Thyroid gland (tissue), 4 donors: ENCODE measurements at regions not wholly inside any gene's neighbourhood (a gene's known extent, or its start where the extent isn't known, plus 50 kb on each side); places are given as distances from the start of the nearest gene placed in this dataset.

Experiments used
- DNase-seq, 2 donors: peaks; one replicate each; pipeline ENCODE4 v3.0.0-alpha.2; 2019
- H3K27ac ChIP-seq, 3 donors: fragments of 200-600 bp; sonication (generic); 1 replicate in 2 of 3; 2 replicates in 1 of 3; pipeline ENCODE4 v1.5.1; 2016 to 2019; ENCODE audit warnings: mild to moderate bottlenecking in 1 of 3, moderate library complexity in 1 of 3
- H3K27me3 ChIP-seq: fragments of 200-600 bp; sonication (generic); one replicate; pipeline ENCODE4 v1.5.1; 2019
- H3K36me3 ChIP-seq, 2 donors: fragments of 200-600 bp; sonication (generic); one replicate each; pipeline ENCODE4 v1.5.1; 2016 to 2019
- H3K4me1 ChIP-seq, 2 donors: fragments of 200-600 bp; sonication (generic); one replicate each; pipeline ENCODE4 v1.5.1; 2017 to 2019
- H3K4me3 ChIP-seq, 3 donors: fragments of 200-600 bp; sonication (generic); replicated peaks in 1 of 3; 1 replicate in 2 of 3; 2 replicates in 1 of 3; pipeline ENCODE4 v1.5.1; 2016; ENCODE audit warnings: mild to moderate bottlenecking in 1 of 3
- H3K9me3 ChIP-seq: fragments of 200-600 bp; sonication (generic); one replicate; pipeline ENCODE4 v1.5.1; 2017
- CTCF ChIP-seq, 6 experiments: fragments of 200-600 bp in 3 of 6; fragments of 450-650 bp in 3 of 6; sonication (generic) in 3 of 6; IDR thresholded peaks; one replicate each; pipeline ENCODE4 v1.5.1; 2016 to 2019; ENCODE audit warnings: antibody characterized with exemption in 6 of 6, mild to moderate bottlenecking in 2 of 6, inconsistent platforms in 1 of 6, moderate library complexity in 1 of 6
- POLR2A ChIP-seq, 2 donors: fragments of 450-650 bp; IDR thresholded peaks; one replicate each; pipeline ENCODE4 v1.6.1; 2017; ENCODE audit warnings: antibody characterized with exemption in 2 of 2, mild to moderate bottlenecking in 2 of 2, moderate library complexity in 1 of 2
- WGBS, 2 donors: methylation state at CpG; one replicate each; pipeline ENCODE4 v1.1.5; 2017; 5-methylcytosine and 5-hydroxymethylcytosine counted together
- intact Hi-C: fragments of 100-400 bp; cut with DNase I; formaldehyde crosslinking; loops from one replicate; pipeline ENCODE4 v1.15.1; 2023

DNA sequence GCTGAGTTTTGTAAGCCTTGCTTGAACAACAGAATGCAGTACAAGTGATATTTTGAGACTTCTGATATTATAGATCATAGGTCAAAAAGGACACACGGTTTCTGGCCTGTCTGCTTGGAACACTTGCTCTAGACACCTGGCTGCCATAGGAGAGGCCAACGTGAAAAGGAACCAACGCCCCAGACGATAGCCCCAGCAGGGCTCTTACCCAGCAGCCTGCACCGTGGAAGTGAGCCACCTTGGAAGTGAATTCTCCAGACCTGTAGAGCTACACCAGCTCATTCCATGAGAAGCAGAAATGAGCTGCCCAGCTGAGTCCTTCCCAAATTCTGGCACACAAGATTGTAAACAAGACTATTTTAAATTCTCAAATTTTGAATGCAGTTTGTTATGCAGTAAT is 323.1 kb downstream of the FBXO8 start:
- Histone ChIP-seq H3K4me1 (no peaks in the 10 kb centered on the region), H3K36me3 (no peaks in the 10 kb centered on the region), H3K27me3 (no peaks in the 10 kb centered on the region), H3K4me3 (no peak overlapping the region), H3K9me3 (no peaks in the 10 kb centered on the region), H3K27ac (no peak overlapping the region)
- intact Hi-C loops, result no loop called here
- DNase-seq, result no peak
- 49 to 60% methylated on average over 5 of the region's 5 CpGs for WGBS, 2 donors
- no peak for TF ChIP-seq POLR2A (IDR thresholded peaks at IDR 0.05)
- no peak for TF ChIP-seq CTCF (IDR thresholded peaks at IDR 0.05)

DNA sequence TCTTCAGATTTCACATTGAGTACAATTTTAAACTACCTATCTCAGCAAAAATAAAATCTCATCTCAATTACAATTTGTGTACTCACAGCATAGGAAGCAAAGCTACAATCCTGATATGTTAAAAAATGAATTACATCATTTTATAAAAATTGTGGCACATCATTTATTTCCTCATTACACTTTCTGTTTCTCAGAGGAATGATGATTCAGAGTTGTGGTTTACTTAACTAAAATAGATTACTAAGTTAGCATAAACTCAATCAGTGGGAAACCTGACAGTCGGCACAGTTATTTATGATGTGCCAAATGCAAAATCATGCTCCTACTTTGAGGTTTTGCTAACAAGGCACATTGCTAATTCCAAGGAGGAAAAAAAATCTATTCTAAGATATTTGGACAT is 325.0 kb downstream of the FBXO8 start:
- intact Hi-C loops, result no loop called here
- no peaks in the 10 kb centered on the region for H3K4me1 ChIP-seq
- H3K36me3 ChIP-seq, result no peaks in the 10 kb centered on the region
- no peak for TF ChIP-seq POLR2A (IDR thresholded peaks at IDR 0.05)
- no peak for TF ChIP-seq CTCF (IDR thresholded peaks at IDR 0.05)
- 30 to 77% methylated on average over 1 of the region's 1 CpG for WGBS, 2 donors
- no peak overlapping the region for H3K27ac ChIP-seq
- H3K4me3 ChIP-seq, result no peak overlapping the region
- no peak for DNase-seq
- no peaks in the 10 kb centered on the region for H3K27me3 ChIP-seq
- H3K9me3 ChIP-seq, result no peaks in the 10 kb centered on the region

GRCh38 chr4:173943547-173943946 is 339.9 kb downstream of the FBXO8 start:
- 68 to 69% methylated on average over 1 of the region's 1 CpG for WGBS, 2 donors
- Histone ChIP-seq H3K27me3 (no peaks in the 10 kb centered on the region), H3K27ac (no peak overlapping the region), H3K36me3 (no peaks in the 10 kb centered on the region), H3K4me3 (no peak overlapping the region), H3K9me3 (no peaks in the 10 kb centered on the region), H3K4me1 (no peaks in the 10 kb centered on the region)
- DNase-seq, result no peak
- no peak for TF ChIP-seq CTCF (IDR thresholded peaks at IDR 0.05)
- no peak for TF ChIP-seq POLR2A (IDR thresholded peaks at IDR 0.05)
- intact Hi-C loops, result no loop called here

DNA sequence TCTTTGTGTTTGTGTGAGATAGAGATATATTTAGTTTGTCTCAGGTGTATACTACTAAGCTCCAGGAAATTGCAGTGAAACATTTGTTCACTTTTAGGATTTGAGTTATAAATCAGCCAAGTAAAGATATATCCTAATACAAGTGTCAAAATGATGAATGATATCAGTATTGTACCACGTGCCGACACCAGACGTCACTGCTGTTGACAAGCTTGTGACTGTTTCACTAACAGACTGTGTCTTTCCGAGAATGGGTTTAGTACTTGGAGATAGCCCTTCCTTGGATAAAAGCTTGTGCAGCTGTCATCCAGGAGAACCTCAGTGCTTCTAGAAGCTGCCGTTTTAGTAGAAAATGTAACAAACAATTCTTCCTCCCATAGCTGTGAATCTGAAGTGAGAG is 343.3 kb downstream of the FBXO8 start:
- Histone ChIP-seq H3K4me1 (no peaks in the 10 kb centered on the region), H3K9me3 (no peaks in the 10 kb centered on the region), H3K27ac (no peak overlapping the region), H3K4me3 (no peak overlapping the region), H3K36me3 (no peaks in the 10 kb centered on the region), H3K27me3 (no peaks in the 10 kb centered on the region)
- no peak for DNase-seq
- WGBS, 2 donors, result 64 to 70% methylated on average over 5 of the region's 5 CpGs
- no peak for TF ChIP-seq POLR2A (IDR thresholded peaks at IDR 0.05)
- TF ChIP-seq CTCF (IDR thresholded peaks at IDR 0.05), result no peak
- intact Hi-C loops, result no loop called here

- Histone ChIP-seq H3K9me3 (no peaks in the 10 kb centered on the region), H3K4me1 (no peaks in the 10 kb centered on the region), H3K27me3 (no peaks in the 10 kb centered on the region), H3K4me3 (no peak overlapping the region), H3K36me3 (no peaks in the 10 kb centered on the region), H3K27ac (no peak overlapping the region)
- WGBS, 2 donors, result 78 to 84% methylated on average over 2 of the region's 2 CpGs
- intact Hi-C loops, result no loop called here
- no peak for TF ChIP-seq CTCF (IDR thresholded peaks at IDR 0.05)
- no peak for TF ChIP-seq POLR2A (IDR thresholded peaks at IDR 0.05)
- DNase-seq, result no peak
Observed at GRCh38 chr4:173937631-173938270, 345.7 kb downstream of the FBXO8 start.
